ENCODE measurements at regions not wholly inside any gene's neighbourhood (a gene's known extent, or its start where the extent isn't known, plus 50 kb on each side); places are given as distances from the start of the nearest gene placed in this dataset.

DNA sequence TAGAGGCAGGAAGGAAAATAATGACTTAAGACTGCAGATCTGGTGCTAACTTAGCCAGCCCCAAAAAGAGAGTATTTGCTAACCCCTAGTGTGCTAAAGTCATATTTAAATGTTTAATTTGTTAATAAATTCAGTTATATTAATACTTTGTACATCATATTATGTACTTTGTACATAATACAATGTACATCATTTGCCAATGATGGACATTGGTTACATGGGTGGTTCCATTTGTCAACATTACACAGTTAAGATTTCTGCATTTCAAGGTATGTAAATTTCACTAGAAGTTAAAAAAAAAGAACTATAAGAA is 63.9 kb upstream of the PIM1 start:
- TF ChIP-seq, protein P1, sequence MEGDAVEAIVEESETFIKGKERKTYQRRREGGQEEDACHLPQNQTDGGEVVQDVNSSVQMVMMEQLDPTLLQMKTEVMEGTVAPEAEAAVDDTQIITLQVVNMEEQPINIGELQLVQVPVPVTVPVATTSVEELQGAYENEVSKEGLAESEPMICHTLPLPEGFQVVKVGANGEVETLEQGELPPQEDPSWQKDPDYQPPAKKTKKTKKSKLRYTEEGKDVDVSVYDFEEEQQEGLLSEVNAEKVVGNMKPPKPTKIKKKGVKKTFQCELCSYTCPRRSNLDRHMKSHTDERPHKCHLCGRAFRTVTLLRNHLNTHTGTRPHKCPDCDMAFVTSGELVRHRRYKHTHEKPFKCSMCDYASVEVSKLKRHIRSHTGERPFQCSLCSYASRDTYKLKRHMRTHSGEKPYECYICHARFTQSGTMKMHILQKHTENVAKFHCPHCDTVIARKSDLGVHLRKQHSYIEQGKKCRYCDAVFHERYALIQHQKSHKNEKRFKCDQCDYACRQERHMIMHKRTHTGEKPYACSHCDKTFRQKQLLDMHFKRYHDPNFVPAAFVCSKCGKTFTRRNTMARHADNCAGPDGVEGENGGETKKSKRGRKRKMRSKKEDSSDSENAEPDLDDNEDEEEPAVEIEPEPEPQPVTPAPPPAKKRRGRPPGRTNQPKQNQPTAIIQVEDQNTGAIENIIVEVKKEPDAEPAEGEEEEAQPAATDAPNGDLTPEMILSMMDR (IDR thresholded peaks at IDR 0.05; ENCODE audit: insufficient read depth, low read length): no peak
- DNase-seq (ENCODE audit: low read depth): no peak

DNA sequence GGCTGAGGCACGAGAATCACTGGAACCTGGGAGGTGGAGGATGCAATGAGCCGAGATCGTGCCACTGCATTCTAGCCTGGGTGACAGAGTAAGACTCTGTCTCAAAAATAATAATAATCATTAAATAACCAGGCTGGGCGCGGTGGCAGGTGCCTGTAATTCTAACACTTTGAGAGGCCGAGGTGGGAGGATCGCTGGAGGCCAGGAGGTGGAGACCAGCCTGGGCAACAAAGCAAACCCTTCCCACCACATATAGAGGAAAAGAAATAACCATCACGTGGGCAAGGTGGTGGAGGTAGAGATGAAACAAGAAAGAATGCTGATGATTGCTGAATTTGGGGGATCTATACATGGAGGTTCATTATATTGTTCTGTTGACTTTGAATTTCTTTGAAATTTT is 63.4 kb upstream of the PIM1 start:
- TF ChIP-seq, protein P1 (IDR thresholded peaks at IDR 0.05; ENCODE audit: insufficient read depth, low read length): no peak
- no peak for DNase-seq (ENCODE audit: low read depth)
- no peak overlapping the region for H3K4me3 ChIP-seq (ENCODE audit: low read depth, low read length)

More for the DNA sequence above, 63.9 kb upstream of the PIM1 start:
- no peak overlapping the region for H3K4me3 ChIP-seq (ENCODE audit: low read depth, low read length)

DNA sequence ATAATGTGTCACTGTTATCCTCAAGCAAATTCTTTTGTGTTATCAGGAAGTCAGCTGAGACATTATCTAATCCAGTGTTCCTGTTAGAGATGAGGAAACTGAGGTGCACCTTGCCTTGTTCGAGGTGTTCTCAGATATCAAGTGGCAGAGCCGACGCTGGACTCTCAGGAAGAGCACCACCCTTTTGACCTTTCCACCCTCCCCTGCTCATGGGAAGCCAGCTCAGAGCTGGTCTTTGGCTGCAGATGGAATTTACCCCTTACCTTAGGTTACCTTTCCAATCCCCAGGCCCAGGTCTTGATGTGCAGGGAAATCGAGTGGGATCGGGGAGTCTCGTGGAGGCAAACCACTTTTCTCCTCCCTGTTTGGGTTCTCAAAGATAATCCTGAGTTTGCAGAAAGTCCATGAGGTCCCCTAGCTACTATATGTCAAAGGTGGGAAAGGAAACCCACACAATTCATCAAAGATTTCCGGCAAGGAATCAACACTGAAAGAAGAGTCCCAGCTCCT is 62.9 kb upstream of the PIM1 start:
- no peak for DNase-seq (ENCODE audit: low read depth)
- H3K4me3 ChIP-seq (ENCODE audit: low read depth, low read length): no peak overlapping the region
- TF ChIP-seq, protein P1 (IDR thresholded peaks at IDR 0.05; ENCODE audit: insufficient read depth, low read length): no peak

DNA sequence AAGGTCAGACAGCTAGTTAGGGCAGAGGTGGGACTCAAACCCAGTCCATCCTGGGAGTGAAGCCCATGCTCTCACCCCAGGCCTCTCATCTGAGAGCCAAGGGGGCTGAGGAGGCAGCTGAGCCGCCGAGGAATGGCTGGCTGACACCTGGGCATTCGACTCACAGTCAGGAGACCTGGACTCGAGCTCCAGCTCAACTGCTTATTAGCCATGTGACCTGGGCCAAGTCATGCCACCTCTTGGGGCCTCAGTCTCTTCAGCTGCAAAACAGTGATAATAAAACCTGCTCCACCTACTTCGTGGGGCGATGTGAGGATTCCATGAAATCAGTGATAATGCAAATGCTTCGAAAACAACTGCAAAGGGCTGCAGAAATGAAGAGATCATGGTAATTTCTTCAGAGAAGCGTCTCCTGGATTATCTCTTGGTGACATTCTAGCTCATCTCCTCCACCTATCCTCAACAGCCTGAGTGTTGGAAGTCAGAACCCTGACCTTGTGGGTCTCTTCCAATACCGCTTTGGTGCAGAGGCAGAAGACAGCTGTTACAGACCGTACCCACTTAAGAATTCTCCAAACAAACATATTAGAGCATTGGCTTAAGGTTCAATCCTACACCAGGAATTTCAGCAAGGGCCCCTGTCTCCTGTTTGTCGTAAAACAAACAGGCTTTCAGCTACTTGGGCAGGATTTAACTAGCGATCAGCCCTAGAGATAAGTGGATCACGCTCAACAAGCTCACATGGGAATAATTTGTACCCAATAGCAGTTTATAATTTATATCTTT is 60.0 kb upstream of the PIM1 start:
- no peak for DNase-seq (ENCODE audit: low read depth)
- TF ChIP-seq, protein P1 (IDR thresholded peaks at IDR 0.05; ENCODE audit: insufficient read depth, low read length): no peak
- H3K4me3 ChIP-seq (ENCODE audit: low read depth, low read length): no peak overlapping the region

DNA sequence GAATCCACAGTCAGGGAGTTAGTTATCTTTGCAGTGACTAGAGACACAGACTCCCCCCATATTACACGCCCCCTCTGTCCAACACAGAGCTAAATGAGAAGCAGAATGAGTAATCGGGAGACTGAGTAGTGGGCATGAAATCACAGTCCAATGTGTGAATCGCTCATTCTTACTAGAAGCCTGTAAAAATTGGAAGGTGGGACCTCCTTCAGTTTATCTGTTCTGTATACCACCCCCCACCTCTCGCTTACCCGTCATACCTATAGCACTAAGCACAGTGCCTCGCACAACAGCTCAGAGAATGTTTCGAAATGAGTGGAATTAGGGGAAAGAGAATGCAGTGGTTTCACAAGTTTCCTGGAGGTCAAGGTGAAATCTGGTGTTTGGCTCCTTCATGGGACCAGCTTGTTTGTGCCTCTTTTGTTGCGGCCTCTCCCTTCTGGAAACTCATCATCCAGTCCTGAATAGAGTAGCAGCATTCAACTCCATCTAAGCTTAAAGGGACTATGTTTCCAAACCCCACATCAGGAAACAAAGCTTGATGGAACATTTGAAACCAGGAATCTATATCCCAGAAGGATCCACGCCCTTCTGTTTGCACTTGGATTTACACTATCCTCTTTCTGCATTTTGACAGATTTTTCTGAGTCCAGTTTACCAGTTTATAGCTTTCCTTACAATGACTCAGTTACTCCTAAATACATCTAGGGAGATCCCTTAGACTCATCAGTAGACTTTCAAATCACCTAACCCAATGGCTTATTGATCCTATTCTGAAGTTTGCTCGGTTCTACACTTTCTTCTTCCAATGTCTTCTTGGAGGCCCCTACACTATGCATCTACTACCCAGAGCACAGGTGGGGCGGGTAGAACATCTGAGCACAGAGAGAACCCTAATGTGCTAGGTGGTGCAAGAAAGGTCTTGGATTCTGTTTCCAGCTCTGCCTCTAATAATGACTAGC is 59.2 kb upstream of the PIM1 start:
- TF ChIP-seq, protein P1 (IDR thresholded peaks at IDR 0.05; ENCODE audit: insufficient read depth, low read length): no peak
- H3K4me3 ChIP-seq (ENCODE audit: low read depth, low read length): no peak overlapping the region
- no peak for DNase-seq (ENCODE audit: low read depth)

DNA sequence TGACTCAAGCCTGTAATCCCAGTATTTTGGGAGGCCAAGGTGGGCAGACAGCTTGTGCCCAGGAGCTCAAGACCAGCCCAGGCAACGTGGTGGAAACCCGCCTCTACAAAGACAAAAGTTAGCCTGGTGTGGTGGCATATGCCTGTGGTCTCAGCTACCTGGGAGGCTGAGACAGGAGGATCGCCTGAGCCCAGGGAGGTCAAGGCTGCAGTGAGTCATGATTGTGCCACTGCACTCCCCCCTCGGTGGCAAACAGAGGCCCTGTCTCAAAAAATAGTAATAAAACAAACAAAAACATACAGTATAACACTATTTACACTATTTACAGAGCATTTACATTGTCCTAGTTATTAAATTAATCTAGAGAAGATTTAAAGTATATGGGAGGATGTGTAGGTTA is 56.0 kb upstream of the PIM1 start:
- no peak overlapping the region for H3K4me3 ChIP-seq (ENCODE audit: low read depth, low read length)
- TF ChIP-seq, protein P1 (IDR thresholded peaks at IDR 0.05; ENCODE audit: insufficient read depth, low read length): no peak

More for the DNA sequence above, 56.0 kb upstream of the PIM1 start:
- DNase-seq (ENCODE audit: low read depth): no peak

Measured in fibroblast of the aortic adventitia (primary cell).